ENCODE measurements at regions not wholly inside any gene's neighbourhood (a gene's known extent, or its start where the extent isn't known, plus 50 kb on each side); places are given as distances from the start of the nearest gene placed in this dataset.

GRCh38 chr15:79170256-79170664, 79.7 kb upstream of the RASGRF1 start:
- no peak for DNase-seq (ENCODE audit: low read depth)
- no peak overlapping the region for H3K4me3 ChIP-seq (ENCODE audit: low read depth, low read length)
- no peak for TF ChIP-seq CTCF (IDR thresholded peaks at IDR 0.05; ENCODE audit: low read depth, low read length, missing control alignments)

GRCh38 chr15:79169526-79170133, 79.0 kb upstream of the RASGRF1 start:
- DNase-seq (ENCODE audit: low read depth) = no peak
- H3K4me3 ChIP-seq (ENCODE audit: low read depth, low read length) = no peak overlapping the region
- no peak for TF ChIP-seq CTCF (IDR thresholded peaks at IDR 0.05; ENCODE audit: low read depth, low read length, missing control alignments)

- no peak overlapping the region for H3K4me3 ChIP-seq (ENCODE audit: low read depth, low read length)
- DNase-seq (ENCODE audit: low read depth) = no peak
Measured at GRCh38 chr15:79168922-79169456, 78.4 kb upstream of the RASGRF1 start.

GRCh38 chr15:79167776-79168175, 77.2 kb upstream of the RASGRF1 start:
- no peak overlapping the region for H3K4me3 ChIP-seq (ENCODE audit: low read depth, low read length)
- no peak for TF ChIP-seq CTCF (IDR thresholded peaks at IDR 0.05; ENCODE audit: low read depth, low read length, missing control alignments)
- no peak for DNase-seq (ENCODE audit: low read depth)

More at GRCh38 chr15:79168922-79169456, 78.4 kb upstream of the RASGRF1 start:
- no peak for TF ChIP-seq CTCF (IDR thresholded peaks at IDR 0.05; ENCODE audit: low read depth, low read length, missing control alignments)

- DNase-seq (ENCODE audit: low read depth) = no peak
- H3K4me3 ChIP-seq (ENCODE audit: low read depth, low read length) = no peak overlapping the region
- no peak for TF ChIP-seq CTCF (IDR thresholded peaks at IDR 0.05; ENCODE audit: low read depth, low read length, missing control alignments)
Measured at GRCh38 chr15:79166311-79166955, 75.9 kb upstream of the RASGRF1 start.

GRCh38 chr15:79164465-79164864, 73.9 kb upstream of the RASGRF1 start:
- no peak overlapping the region for H3K4me3 ChIP-seq (ENCODE audit: low read depth, low read length)
- TF ChIP-seq CTCF (IDR thresholded peaks at IDR 0.05; ENCODE audit: low read depth, low read length, missing control alignments) = no peak
- no peak for DNase-seq (ENCODE audit: low read depth)

All from GM12864 (cell line).